ENCODE measurements at regions not wholly inside any gene's neighbourhood (a gene's known extent, or its start where the extent isn't known, plus 50 kb on each side); places are given as distances from the start of the nearest gene placed in this dataset.

DNA sequence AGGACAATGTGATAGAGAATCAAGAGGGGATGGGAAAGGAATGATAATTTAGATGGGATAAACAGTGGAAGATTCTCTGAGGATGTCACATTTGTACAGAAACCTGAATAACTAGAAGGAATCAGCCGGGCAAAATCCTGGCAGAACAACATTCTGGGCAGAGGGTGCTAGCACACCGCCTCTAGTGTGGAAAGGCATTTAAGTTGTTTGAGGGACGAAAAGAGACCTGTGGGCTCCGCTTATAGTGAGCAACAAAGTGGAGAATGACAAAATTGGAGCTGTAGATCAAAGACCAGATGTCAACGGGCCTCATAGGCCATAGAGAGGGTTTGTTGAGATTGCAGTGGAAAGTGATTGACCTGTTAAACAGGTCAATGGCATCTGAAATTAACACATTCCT lies 596.0 kb upstream of the SLIT2 start:
- TF ChIP-seq, protein P1, sequence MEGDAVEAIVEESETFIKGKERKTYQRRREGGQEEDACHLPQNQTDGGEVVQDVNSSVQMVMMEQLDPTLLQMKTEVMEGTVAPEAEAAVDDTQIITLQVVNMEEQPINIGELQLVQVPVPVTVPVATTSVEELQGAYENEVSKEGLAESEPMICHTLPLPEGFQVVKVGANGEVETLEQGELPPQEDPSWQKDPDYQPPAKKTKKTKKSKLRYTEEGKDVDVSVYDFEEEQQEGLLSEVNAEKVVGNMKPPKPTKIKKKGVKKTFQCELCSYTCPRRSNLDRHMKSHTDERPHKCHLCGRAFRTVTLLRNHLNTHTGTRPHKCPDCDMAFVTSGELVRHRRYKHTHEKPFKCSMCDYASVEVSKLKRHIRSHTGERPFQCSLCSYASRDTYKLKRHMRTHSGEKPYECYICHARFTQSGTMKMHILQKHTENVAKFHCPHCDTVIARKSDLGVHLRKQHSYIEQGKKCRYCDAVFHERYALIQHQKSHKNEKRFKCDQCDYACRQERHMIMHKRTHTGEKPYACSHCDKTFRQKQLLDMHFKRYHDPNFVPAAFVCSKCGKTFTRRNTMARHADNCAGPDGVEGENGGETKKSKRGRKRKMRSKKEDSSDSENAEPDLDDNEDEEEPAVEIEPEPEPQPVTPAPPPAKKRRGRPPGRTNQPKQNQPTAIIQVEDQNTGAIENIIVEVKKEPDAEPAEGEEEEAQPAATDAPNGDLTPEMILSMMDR (conservative IDR thresholded peaks at IDR 0.05; ENCODE audit: low read depth, low read length) = no peak
- no peak for DNase-seq (ENCODE audit: low read depth)
- no peak overlapping the region for H3K4me3 ChIP-seq (ENCODE audit: low read depth, low read length)

GRCh38 chr4:19650903-19651864 lies 600.5 kb upstream of the SLIT2 start:
- peak; percentile 47 for DNase-seq (ENCODE audit: low read depth)
- TF ChIP-seq, protein P1 (conservative IDR thresholded peaks at IDR 0.05; ENCODE audit: low read depth, low read length) = no peak
- no peak overlapping the region for H3K4me3 ChIP-seq (ENCODE audit: low read depth, low read length)

DNA sequence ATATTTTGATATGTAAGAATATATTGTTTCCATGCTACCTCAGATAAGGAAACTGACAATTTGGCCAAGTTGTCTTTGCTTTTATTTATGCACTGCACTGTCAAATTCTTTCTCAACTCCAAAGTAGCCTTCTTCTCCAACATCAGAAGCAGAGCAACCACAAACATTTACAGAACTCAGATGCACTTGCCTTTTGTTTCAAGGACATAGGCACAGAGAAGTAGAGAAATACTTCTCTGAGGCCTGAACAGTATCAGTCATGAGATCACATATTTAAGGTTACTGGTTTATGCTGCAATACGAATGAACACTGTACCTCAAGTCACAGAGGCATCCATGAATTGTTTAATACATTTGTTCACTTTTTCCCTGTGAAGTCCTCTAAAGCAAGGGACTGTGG lies 606.1 kb upstream of the SLIT2 start:
- TF ChIP-seq, protein P1 (conservative IDR thresholded peaks at IDR 0.05; ENCODE audit: low read depth, low read length) = no peak
- no peak overlapping the region for H3K4me3 ChIP-seq (ENCODE audit: low read depth, low read length)
- DNase-seq (ENCODE audit: low read depth) = no peak

DNA sequence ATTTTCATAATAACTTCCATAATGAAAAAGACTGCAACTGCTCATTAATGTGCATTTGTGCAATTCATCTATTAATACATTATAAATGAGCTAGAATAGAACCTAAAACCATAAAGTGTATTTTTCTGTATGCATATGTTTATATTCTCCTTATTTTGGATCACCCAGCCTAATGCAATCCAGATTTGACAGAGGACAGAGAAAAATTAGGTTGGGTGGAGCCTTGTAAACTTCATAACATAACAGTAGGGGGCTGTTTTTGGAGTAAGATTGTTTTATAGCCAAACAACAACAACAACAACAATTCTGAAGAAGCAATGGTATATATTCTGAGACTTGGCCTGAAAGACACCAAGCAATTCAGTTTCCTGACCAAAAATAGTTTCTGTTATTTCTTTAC lies 615.3 kb upstream of the SLIT2 start:
- no peak overlapping the region for H3K4me3 ChIP-seq (ENCODE audit: low read depth, low read length)
- TF ChIP-seq, protein P1 (conservative IDR thresholded peaks at IDR 0.05; ENCODE audit: low read depth, low read length) = no peak
- DNase-seq (ENCODE audit: low read depth) = no peak

DNA sequence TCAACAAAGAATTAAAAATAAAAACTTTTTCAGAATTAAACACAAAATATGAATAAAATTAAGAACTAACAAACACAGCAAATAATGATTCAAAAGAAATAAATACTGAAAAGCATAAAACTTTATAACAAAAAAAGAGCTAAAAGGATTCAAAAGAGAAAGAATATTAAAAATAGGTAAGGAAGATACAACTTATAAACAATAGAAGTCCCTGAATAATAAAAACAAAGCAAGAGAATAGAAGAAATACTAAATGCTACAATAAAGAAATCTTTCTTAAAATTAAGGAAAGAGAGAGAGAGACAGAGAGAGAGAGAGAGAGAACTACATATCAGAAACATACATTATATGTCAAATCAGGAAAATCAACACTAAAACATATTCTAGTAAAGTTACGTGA lies 619.9 kb upstream of the SLIT2 start:
- no peak overlapping the region for H3K4me3 ChIP-seq (ENCODE audit: low read depth, low read length)
- DNase-seq (ENCODE audit: low read depth) = no peak
- TF ChIP-seq, protein P1 (conservative IDR thresholded peaks at IDR 0.05; ENCODE audit: low read depth, low read length) = no peak

- TF ChIP-seq, protein P1 (conservative IDR thresholded peaks at IDR 0.05; ENCODE audit: low read depth, low read length) = no peak
- H3K4me3 ChIP-seq (ENCODE audit: low read depth, low read length) = no peak overlapping the region
- peak; percentile 62 for DNase-seq (ENCODE audit: low read depth)
These were observed 627.8 kb upstream of the SLIT2 start for GRCh38 chr4:19623866-19624265.

Data from choroid plexus epithelial cell (primary cell).